ENCODE measurements at regions not wholly inside any gene's neighbourhood (a gene's known extent, or its start where the extent isn't known, plus 50 kb on each side); places are given as distances from the start of the nearest gene placed in this dataset.

GRCh38 chr16:86079255-86079885 is 180.4 kb downstream of the IRF8 start:
- FAIRE-seq (no peak), DNase-seq (ENCODE audit: low read depth, low spot score) (no peak)
- H3K27me3 ChIP-seq (ENCODE audit: control insufficient read depth, extremely low read depth, insufficient read depth, low read length), result no peaks in the 10 kb centered on the region
- TF ChIP-seq EZH2 (IDR thresholded peaks at IDR 0.05; ENCODE audit: low read length), result no peak
- no peak for TF ChIP-seq CTCF (optimal IDR thresholded peaks at IDR 0.05 in 1 of 3, IDR thresholded peaks at IDR 0.05 in 1 of 3, conservative IDR thresholded peaks at IDR 0.05 in 1 of 3; ENCODE audit: extremely low read depth in 1 of 3, insufficient read depth in 2 of 3, low read length in 3 of 3)
- no peak overlapping the region for H3K4me3 ChIP-seq (ENCODE audit: control insufficient read depth in 2 of 3, extremely low read depth in 1 of 3, insufficient read depth in 2 of 3, low read depth in 1 of 3, low read length in 3 of 3)
- no peak overlapping the region for H3K9ac ChIP-seq (ENCODE audit: control insufficient read depth, extremely low read depth, insufficient read depth, low read length)
- H3K9me1 ChIP-seq (ENCODE audit: control insufficient read depth, extremely low read depth, insufficient read depth, low read length), result no peaks in the 10 kb centered on the region
- H4K20me1 ChIP-seq (ENCODE audit: control insufficient read depth, extremely low read depth, insufficient read depth, low read length), result no peaks in the 10 kb centered on the region
- no peaks in the 10 kb centered on the region for H3K36me3 ChIP-seq (ENCODE audit: control insufficient read depth in 2 of 2, extremely low read depth in 1 of 2, insufficient read depth in 2 of 2, low read length in 2 of 2)
- H3K9me3 ChIP-seq (ENCODE audit: control insufficient read depth, low read depth, low read length), result no peaks in the 10 kb centered on the region
- no peak overlapping the region for H3K27ac ChIP-seq (ENCODE audit: control insufficient read depth, insufficient read depth, low read length)
- H3K4me1 ChIP-seq (ENCODE audit: control insufficient read depth, extremely low read depth, insufficient read depth, low read length), result no peaks in the 10 kb centered on the region
- H3K79me2 ChIP-seq (ENCODE audit: control insufficient read depth, insufficient read depth, low read length), result no peaks in the 10 kb centered on the region
- no peak overlapping the region for H3K4me2 ChIP-seq (ENCODE audit: control insufficient read depth, extremely low read depth, insufficient read depth, low read depth, low read length)
- H2AFZ ChIP-seq (ENCODE audit: control insufficient read depth, low read length), result no peak overlapping the region
- dilution Hi-C loops (cut with MboI; ENCODE audit: extremely low pct_ligation_motif_present, low sequenced_read_pairs), result loop anchor here (10.0 kb wide), 1 partner anchor 435 kb away; the partner anchor contains the start of gene FOXF1

GRCh38 chr16:86080131-86080875 is 181.3 kb downstream of the IRF8 start:
- no peak overlapping the region for H3K4me2 ChIP-seq (ENCODE audit: control insufficient read depth, extremely low read depth, insufficient read depth, low read depth, low read length)
- dilution Hi-C loops (cut with MboI; ENCODE audit: extremely low pct_ligation_motif_present, low sequenced_read_pairs), result no loop called here
- H3K9ac ChIP-seq (ENCODE audit: control insufficient read depth, extremely low read depth, insufficient read depth, low read length), result no peak overlapping the region
- H3K36me3 ChIP-seq (ENCODE audit: control insufficient read depth in 2 of 2, extremely low read depth in 1 of 2, insufficient read depth in 2 of 2, low read length in 2 of 2), result no peaks in the 10 kb centered on the region
- no peaks in the 10 kb centered on the region for H3K9me1 ChIP-seq (ENCODE audit: control insufficient read depth, extremely low read depth, insufficient read depth, low read length)
- FAIRE-seq, result no peak
- H3K79me2 ChIP-seq (ENCODE audit: control insufficient read depth, insufficient read depth, low read length), result no peaks in the 10 kb centered on the region
- H3K4me1 ChIP-seq (ENCODE audit: control insufficient read depth, extremely low read depth, insufficient read depth, low read length), result no peaks in the 10 kb centered on the region
- TF ChIP-seq EZH2 (IDR thresholded peaks at IDR 0.05; ENCODE audit: low read length), result no peak
- no peak for TF ChIP-seq CTCF (optimal IDR thresholded peaks at IDR 0.05 in 1 of 3, IDR thresholded peaks at IDR 0.05 in 1 of 3, conservative IDR thresholded peaks at IDR 0.05 in 1 of 3; ENCODE audit: extremely low read depth in 1 of 3, insufficient read depth in 2 of 3, low read length in 3 of 3)
- H2AFZ ChIP-seq (ENCODE audit: control insufficient read depth, low read length), result no peak overlapping the region
- no peak for DNase-seq (ENCODE audit: low read depth, low spot score)
- no peak overlapping the region for H3K27ac ChIP-seq (ENCODE audit: control insufficient read depth, insufficient read depth, low read length)
- H3K27me3 ChIP-seq (ENCODE audit: control insufficient read depth, extremely low read depth, insufficient read depth, low read length), result no peaks in the 10 kb centered on the region
- no peak overlapping the region for H3K4me3 ChIP-seq (ENCODE audit: control insufficient read depth in 2 of 3, extremely low read depth in 1 of 3, insufficient read depth in 2 of 3, low read depth in 1 of 3, low read length in 3 of 3)
- no peaks in the 10 kb centered on the region for H4K20me1 ChIP-seq (ENCODE audit: control insufficient read depth, extremely low read depth, insufficient read depth, low read length)
- H3K9me3 ChIP-seq (ENCODE audit: control insufficient read depth, low read depth, low read length), result no peaks in the 10 kb centered on the region

All from keratinocyte (primary cell).